HG03196 (cell line): ENCODE measurements at regions not wholly inside any gene's neighbourhood (a gene's known extent, or its start where the extent isn't known, plus 50 kb on each side); places are given as distances from the start of the nearest gene placed in this dataset.

Source experiments
- ATAC-seq: cut with Tn5 transposase; IDR thresholded peaks from one replicate; pipeline ENCODE4 v1.9.1; 2021; ENCODE audit not compliant: unreplicated experiment

- no peak for ATAC-seq
These were observed 223.4 kb upstream of the ZBED5 start for GRCh38 chr11:11081288-11081687.

- no peak for ATAC-seq
These were observed 220.7 kb upstream of the ZBED5 start for GRCh38 chr11:11078344-11079086.

- ATAC-seq = no peak
These were observed 220.0 kb upstream of the ZBED5 start for GRCh38 chr11:11077898-11078297.

- ATAC-seq = no peak
These were observed 219.0 kb upstream of the ZBED5 start for GRCh38 chr11:11076879-11077278.

GRCh38 chr11:11076276-11076675 lies 218.4 kb upstream of the ZBED5 start:
- no peak for ATAC-seq

- no peak for ATAC-seq
These were observed 217.8 kb upstream of the ZBED5 start for GRCh38 chr11:11075515-11076171.

GRCh38 chr11:11074686-11075335 lies 217.0 kb upstream of the ZBED5 start:
- no peak for ATAC-seq

GRCh38 chr11:11073996-11074395 lies 216.1 kb upstream of the ZBED5 start:
- no peak for ATAC-seq

GRCh38 chr11:11072067-11072466 lies 214.2 kb upstream of the ZBED5 start:
- no peak for ATAC-seq

- ATAC-seq = no peak
These were observed 213.6 kb upstream of the ZBED5 start for GRCh38 chr11:11071486-11071885.

- ATAC-seq = no peak
These were observed 213.1 kb upstream of the ZBED5 start for GRCh38 chr11:11070976-11071375.

GRCh38 chr11:11069841-11070835 lies 212.3 kb upstream of the ZBED5 start:
- no peak for ATAC-seq

GRCh38 chr11:11068113-11068512 lies 210.3 kb upstream of the ZBED5 start:
- ATAC-seq = no peak

- no peak for ATAC-seq
These were observed 207.5 kb upstream of the ZBED5 start for GRCh38 chr11:11065396-11065795.

GRCh38 chr11:11057472-11057854 lies 199.6 kb upstream of the ZBED5 start:
- ATAC-seq = no peak

GRCh38 chr11:11056749-11057471 lies 199.1 kb upstream of the ZBED5 start:
- ATAC-seq = no peak

GRCh38 chr11:11056316-11056715 lies 198.5 kb upstream of the ZBED5 start:
- no peak for ATAC-seq

GRCh38 chr11:11047851-11048610 lies 190.2 kb upstream of the ZBED5 start:
- ATAC-seq = no peak

GRCh38 chr11:11046781-11047180 lies 188.9 kb upstream of the ZBED5 start:
- no peak for ATAC-seq
